Neural cell (in vitro differentiated cells): ENCODE measurements at regions not wholly inside any gene's neighbourhood (a gene's known extent, or its start where the extent isn't known, plus 50 kb on each side); places are given as distances from the start of the nearest gene placed in this dataset.

Experiments used
- H2AFZ ChIP-seq: fragments of 200-600, 300-800 bp; sonication (generic), shearing (Covaris generic); 2 replicates; pipeline ENCODE4 v1.6.0; 2014; ENCODE audit warnings: low read depth, mild to moderate bottlenecking, antibody characterized with exemption, low read length, moderate library complexity
- H3F3A ChIP-seq: fragments of 200-600 bp; shearing (Covaris generic); 2 replicates; pipeline ENCODE4 v1.6.1; 2016; ENCODE audit warnings: mild to moderate bottlenecking, moderate library complexity, mixed read lengths, antibody characterized with exemption, low read length; ENCODE audit not compliant: insufficient read depth, poor library complexity, severe bottlenecking
- H3K27ac ChIP-seq: fragments of 200-600, 300-800 bp; sonication (generic), shearing (Covaris generic); 2 replicates; pipeline ENCODE4 v1.5.1; 2014; ENCODE audit warnings: mild to moderate bottlenecking, low read length, moderate library complexity
- H3K27me3 ChIP-seq: fragments of 300-800, 200-600 bp; sonication (generic), shearing (Covaris generic); 2 replicates; pipeline ENCODE4 v1.6.0; 2014; ENCODE audit warnings: mild to moderate bottlenecking, low read depth, low read length, moderate library complexity; ENCODE audit not compliant: insufficient read depth
- H3K36me3 ChIP-seq: fragments of 300-800, 200-600 bp; sonication (generic), shearing (Covaris generic); 2 replicates; pipeline ENCODE4 v1.5.1; 2014; ENCODE audit warnings: mild to moderate bottlenecking, antibody characterized with exemption, low read length, moderate library complexity; ENCODE audit not compliant: insufficient read depth
- H3K4me2 ChIP-seq: fragments of 300-800, 200-600 bp; sonication (generic), shearing (Covaris generic); 2 replicates; pipeline ENCODE4 v1.6.0; 2014; ENCODE audit warnings: mild to moderate bottlenecking, low read length
- H3K4me3 ChIP-seq: fragments of 300-800, 200-600 bp; sonication (generic), shearing (Covaris generic); 2 replicates; pipeline ENCODE4 v1.5.1; 2014; ENCODE audit warnings: mild to moderate bottlenecking, low read length, moderate library complexity
- H3K79me2 ChIP-seq: fragments of 200-600 bp; shearing (Covaris generic); replicated peaks from 2 replicates; pipeline ENCODE4 v1.6.0; 2014; ENCODE audit warnings: mild to moderate bottlenecking, low read length, moderate library complexity; ENCODE audit not compliant: insufficient read depth
- H3K9ac ChIP-seq: fragments of 300-800, 200-600 bp; sonication (generic), shearing (Covaris generic); 2 replicates; pipeline ENCODE4 v1.6.1; 2016; ENCODE audit warnings: mild to moderate bottlenecking, low read length, mixed read lengths
- H3K9me2 ChIP-seq: fragments of 200-600 bp; shearing (Covaris generic); 2 replicates; pipeline ENCODE4 v1.6.1; 2016; ENCODE audit warnings: mild to moderate bottlenecking, low read length, mixed read lengths; ENCODE audit not compliant: insufficient read depth
- H3K9me3 ChIP-seq: fragments of 200-600, 300-800 bp; sonication (generic), shearing (Covaris generic); 2 replicates; pipeline ENCODE4 v1.6.1; 2016; ENCODE audit warnings: mild to moderate bottlenecking, mixed run types, low read length, moderate library complexity, mixed read lengths
- H4K20me1 ChIP-seq: fragments of 200-600 bp; shearing (Covaris generic); 2 replicates; pipeline ENCODE4 v1.6.1; 2016; ENCODE audit warnings: mild to moderate bottlenecking, mixed run types; ENCODE audit not compliant: insufficient read depth
- EP300 ChIP-seq: fragments of 450-650 bp; conservative IDR thresholded peaks from 2 replicates; pipeline ENCODE4 v1.6.1; 2014; ENCODE audit warnings: antibody characterized with exemption, mild to moderate bottlenecking, moderate library complexity; ENCODE audit not compliant: poor library complexity, severe bottlenecking
- EZH2 ChIP-seq: fragments of 200-600, 300-800 bp; shearing (Covaris generic), sonication (generic); IDR thresholded peaks from 2 replicates; pipeline ENCODE4 v1.6.1; 2014; ENCODE audit warnings: antibody characterized with exemption, low read length, borderline replicate concordance, mild to moderate bottlenecking; ENCODE audit not compliant: insufficient read depth, poor library complexity, severe bottlenecking
- MXI1 ChIP-seq: fragments of 450-650 bp; conservative IDR thresholded peaks from 2 replicates; pipeline ENCODE4 v1.6.1; 2014; ENCODE audit warnings: antibody characterized with exemption, mild to moderate bottlenecking; ENCODE audit not compliant: poor library complexity, severe bottlenecking
- POLR2AphosphoS5 ChIP-seq: IDR thresholded peaks from 2 replicates; pipeline ENCODE4 v1.6.1; 2012
- RAD21 ChIP-seq: fragments of 450-650 bp; conservative IDR thresholded peaks from 2 replicates; pipeline ENCODE4 v1.6.1; 2014; ENCODE audit warnings: antibody characterized with exemption, mild to moderate bottlenecking, moderate library complexity
- SMC3 ChIP-seq: fragments of 450-650 bp; conservative IDR thresholded peaks from 2 replicates; pipeline ENCODE4 v1.6.1; 2014; ENCODE audit warnings: antibody characterized with exemption, mild to moderate bottlenecking, moderate library complexity; ENCODE audit not compliant: poor library complexity
- TAF1 ChIP-seq: IDR thresholded peaks from 2 replicates; pipeline ENCODE4 v1.6.1; 2012; ENCODE audit warnings: low read depth
- TF ChIP-seq, protein P1 (sequence below): fragments of 450-650 bp; IDR thresholded peaks from 2 replicates; pipeline ENCODE4 v1.5.1; 2014; ENCODE audit warnings: antibody characterized with exemption, mild to moderate bottlenecking, moderate library complexity; ENCODE audit not compliant: poor library complexity, severe bottlenecking
- TF ChIP-seq, protein P2 (sequence below): IDR thresholded peaks from 2 replicates; pipeline ENCODE4 v1.6.1; 2012; ENCODE audit warnings: borderline replicate concordance

DNA sequence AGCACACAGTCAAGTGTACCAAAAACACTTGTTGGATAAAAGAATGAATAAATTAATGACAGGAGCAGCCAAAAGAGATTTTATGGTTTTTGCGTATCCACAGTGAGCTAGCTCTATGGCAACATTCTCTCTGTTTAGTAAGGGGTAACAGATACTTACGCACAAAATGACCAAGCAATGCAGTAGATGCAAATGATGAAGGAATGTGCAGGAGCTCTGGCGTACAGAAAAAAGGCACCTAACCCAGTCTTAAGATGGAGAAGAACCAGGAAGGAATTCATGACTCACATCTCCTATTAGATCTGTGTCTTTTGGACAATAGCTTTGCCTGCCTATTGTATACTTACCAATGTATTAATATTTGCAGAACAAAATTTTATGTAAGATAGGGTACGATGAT is 191.9 kb upstream of the PREP start:
- no peak overlapping the region for H3K4me2 ChIP-seq
- TF ChIP-seq TAF1 = no peak
- TF ChIP-seq EZH2 = no peak

DNA sequence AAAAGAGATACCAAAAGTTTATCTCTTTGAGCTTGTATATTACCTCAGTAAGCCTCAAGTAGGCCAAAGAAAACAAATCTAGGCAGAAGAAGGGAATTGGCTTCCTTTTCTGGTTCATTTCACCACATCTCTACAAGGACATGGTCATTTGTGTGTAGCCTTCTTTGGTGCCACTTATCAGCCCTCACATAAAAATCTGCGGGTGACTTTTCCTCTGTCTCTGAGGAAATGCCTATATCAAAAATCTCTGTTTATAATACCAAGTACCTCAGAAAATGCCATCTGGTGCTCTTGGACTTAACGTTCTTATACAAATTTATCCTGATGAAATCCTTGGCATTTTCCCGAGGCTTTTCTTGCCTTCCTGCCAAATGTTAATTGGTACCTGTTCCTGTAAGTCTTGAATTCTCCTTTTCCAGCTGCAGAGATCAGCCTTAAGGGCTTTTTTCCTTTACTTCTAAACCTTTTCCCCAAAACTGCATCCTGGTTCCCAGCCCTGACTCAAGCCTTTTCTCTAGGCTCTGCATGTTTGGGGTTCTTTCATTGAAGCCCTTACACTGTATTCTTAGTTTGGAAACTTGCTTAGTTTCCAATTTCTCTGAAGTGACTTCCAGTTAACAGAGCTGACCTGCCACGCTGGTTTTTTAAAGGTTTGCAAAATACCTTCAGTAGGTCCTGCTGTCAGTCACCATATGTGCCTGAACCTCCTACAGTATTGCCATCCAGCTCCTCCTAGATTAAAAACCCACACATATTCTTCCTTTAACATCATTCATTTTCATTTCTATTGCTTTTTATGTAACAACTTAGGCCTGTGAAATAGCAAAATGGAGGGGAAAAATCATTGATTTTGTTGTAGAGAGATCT is 191.2 kb upstream of the PREP start:
- no peak overlapping the region for H3K4me2 ChIP-seq
- no peaks in the 10 kb centered on the region for H3K27me3 ChIP-seq
- no peaks in the 10 kb centered on the region for H3F3A ChIP-seq
- no peaks in the 10 kb centered on the region for H4K20me1 ChIP-seq
- no peak overlapping the region for H3K4me3 ChIP-seq
- H3K9me3 ChIP-seq = no peaks in the 10 kb centered on the region
- no peaks in the 10 kb centered on the region for H3K79me2 ChIP-seq
- TF ChIP-seq EZH2 = no peak
- no peak for TF ChIP-seq MXI1
- TF ChIP-seq, protein P1, sequence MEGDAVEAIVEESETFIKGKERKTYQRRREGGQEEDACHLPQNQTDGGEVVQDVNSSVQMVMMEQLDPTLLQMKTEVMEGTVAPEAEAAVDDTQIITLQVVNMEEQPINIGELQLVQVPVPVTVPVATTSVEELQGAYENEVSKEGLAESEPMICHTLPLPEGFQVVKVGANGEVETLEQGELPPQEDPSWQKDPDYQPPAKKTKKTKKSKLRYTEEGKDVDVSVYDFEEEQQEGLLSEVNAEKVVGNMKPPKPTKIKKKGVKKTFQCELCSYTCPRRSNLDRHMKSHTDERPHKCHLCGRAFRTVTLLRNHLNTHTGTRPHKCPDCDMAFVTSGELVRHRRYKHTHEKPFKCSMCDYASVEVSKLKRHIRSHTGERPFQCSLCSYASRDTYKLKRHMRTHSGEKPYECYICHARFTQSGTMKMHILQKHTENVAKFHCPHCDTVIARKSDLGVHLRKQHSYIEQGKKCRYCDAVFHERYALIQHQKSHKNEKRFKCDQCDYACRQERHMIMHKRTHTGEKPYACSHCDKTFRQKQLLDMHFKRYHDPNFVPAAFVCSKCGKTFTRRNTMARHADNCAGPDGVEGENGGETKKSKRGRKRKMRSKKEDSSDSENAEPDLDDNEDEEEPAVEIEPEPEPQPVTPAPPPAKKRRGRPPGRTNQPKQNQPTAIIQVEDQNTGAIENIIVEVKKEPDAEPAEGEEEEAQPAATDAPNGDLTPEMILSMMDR = no peak
- TF ChIP-seq POLR2AphosphoS5 = no peak
- TF ChIP-seq EP300 = no peak
- TF ChIP-seq, protein P2, sequence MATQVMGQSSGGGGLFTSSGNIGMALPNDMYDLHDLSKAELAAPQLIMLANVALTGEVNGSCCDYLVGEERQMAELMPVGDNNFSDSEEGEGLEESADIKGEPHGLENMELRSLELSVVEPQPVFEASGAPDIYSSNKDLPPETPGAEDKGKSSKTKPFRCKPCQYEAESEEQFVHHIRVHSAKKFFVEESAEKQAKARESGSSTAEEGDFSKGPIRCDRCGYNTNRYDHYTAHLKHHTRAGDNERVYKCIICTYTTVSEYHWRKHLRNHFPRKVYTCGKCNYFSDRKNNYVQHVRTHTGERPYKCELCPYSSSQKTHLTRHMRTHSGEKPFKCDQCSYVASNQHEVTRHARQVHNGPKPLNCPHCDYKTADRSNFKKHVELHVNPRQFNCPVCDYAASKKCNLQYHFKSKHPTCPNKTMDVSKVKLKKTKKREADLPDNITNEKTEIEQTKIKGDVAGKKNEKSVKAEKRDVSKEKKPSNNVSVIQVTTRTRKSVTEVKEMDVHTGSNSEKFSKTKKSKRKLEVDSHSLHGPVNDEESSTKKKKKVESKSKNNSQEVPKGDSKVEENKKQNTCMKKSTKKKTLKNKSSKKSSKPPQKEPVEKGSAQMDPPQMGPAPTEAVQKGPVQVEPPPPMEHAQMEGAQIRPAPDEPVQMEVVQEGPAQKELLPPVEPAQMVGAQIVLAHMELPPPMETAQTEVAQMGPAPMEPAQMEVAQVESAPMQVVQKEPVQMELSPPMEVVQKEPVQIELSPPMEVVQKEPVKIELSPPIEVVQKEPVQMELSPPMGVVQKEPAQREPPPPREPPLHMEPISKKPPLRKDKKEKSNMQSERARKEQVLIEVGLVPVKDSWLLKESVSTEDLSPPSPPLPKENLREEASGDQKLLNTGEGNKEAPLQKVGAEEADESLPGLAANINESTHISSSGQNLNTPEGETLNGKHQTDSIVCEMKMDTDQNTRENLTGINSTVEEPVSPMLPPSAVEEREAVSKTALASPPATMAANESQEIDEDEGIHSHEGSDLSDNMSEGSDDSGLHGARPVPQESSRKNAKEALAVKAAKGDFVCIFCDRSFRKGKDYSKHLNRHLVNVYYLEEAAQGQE = no peak
- no peak for TF ChIP-seq TAF1
- TF ChIP-seq SMC3 = no peak
- TF ChIP-seq RAD21 = no peak
- no peak overlapping the region for H2AFZ ChIP-seq
- H3K9me2 ChIP-seq = no peaks in the 10 kb centered on the region
- no peaks in the 10 kb centered on the region for H3K36me3 ChIP-seq
- no peak overlapping the region for H3K9ac ChIP-seq
- no peak overlapping the region for H3K27ac ChIP-seq

More for the DNA sequence above, 191.9 kb upstream of the PREP start:
- no peaks in the 10 kb centered on the region for H3K79me2 ChIP-seq
- H3K4me3 ChIP-seq = no peak overlapping the region
- H3K9me2 ChIP-seq = no peaks in the 10 kb centered on the region
- no peak overlapping the region for H3K9ac ChIP-seq
- no peaks in the 10 kb centered on the region for H3K27me3 ChIP-seq
- H2AFZ ChIP-seq = no peak overlapping the region
- no peaks in the 10 kb centered on the region for H4K20me1 ChIP-seq
- H3F3A ChIP-seq = no peaks in the 10 kb centered on the region
- H3K9me3 ChIP-seq = no peaks in the 10 kb centered on the region
- no peaks in the 10 kb centered on the region for H3K36me3 ChIP-seq
- no peak overlapping the region for H3K27ac ChIP-seq
